Stimulated activated CD4-positive, alpha-beta T cell treated with anti-CD3 and anti-CD28 coated beads, TNF-alpha, amount 100 ng/mL, for 24 hours (primary cell): ENCODE measurements at regions not wholly inside any gene's neighbourhood (a gene's known extent, or its start where the extent isn't known, plus 50 kb on each side); places are given as distances from the start of the nearest gene placed in this dataset.

Experiments used
- DNase-seq, 3 experiments: peaks; one replicate each; pipeline ENCODE4 v3.0.0-alpha.2; 2020; ENCODE audit warnings: low read depth in 3 of 3

DNA sequence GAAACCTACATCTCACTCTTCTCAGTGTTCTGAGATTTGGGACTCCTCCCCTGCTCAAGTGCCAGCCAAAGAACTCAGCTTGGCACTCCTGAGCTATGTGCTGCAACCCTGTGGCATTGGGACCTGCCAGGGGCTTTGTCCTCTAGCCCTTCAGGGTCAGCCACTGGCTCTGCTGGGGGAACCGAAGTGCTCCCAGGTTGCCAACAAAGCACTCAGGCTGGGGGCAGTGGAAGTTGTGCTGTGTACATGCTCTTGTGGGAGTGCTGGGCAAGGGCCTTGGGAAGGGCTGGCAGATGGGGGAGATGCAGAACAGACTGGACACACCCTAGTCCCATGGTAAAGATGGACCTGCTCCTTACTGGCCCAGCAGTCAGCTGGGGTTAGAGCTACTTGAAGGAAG is 498.6 kb downstream of the CAAP1 start:
- DNase-seq = no peak

DNA sequence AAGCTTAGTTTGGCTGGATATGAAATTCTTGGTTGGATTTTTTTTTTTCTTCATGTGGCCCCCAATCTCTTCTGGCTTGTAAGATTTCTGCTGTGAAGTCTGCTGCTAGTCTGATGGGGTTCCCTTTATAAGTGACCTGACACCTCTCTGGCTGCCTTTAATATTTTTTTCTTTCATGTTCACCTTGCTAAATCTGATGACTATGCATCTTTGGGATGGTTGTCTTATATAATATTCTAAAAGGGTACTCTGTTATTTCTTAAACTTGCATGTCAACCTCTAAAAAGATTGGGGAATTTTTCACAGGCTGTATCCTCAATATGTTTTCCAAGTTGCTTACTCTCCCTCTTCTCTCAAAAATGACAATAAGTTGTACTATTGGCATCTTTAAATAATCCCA is 500.0 kb downstream of the CAAP1 start:
- DNase-seq = no peak

DNA sequence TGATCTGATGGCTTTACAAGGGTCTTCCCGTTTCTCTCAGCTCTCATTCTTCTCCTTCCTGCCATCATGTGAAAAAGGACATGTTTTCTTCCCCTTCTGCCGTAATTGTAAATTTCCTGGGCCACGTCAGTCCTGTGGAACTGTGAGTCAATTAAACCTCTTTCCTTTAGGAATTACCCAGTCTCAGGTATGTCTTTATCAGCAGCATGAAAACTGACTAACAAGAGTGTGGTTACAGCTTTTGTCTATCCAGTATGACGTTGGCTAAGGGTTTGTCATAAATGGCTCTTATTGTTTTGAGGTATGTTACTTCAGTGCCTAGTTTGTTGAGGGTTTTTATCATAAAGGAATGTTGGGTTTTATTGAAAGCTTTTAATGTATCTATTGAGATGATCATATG is 501.6 kb downstream of the CAAP1 start:
- no peak for DNase-seq

DNA sequence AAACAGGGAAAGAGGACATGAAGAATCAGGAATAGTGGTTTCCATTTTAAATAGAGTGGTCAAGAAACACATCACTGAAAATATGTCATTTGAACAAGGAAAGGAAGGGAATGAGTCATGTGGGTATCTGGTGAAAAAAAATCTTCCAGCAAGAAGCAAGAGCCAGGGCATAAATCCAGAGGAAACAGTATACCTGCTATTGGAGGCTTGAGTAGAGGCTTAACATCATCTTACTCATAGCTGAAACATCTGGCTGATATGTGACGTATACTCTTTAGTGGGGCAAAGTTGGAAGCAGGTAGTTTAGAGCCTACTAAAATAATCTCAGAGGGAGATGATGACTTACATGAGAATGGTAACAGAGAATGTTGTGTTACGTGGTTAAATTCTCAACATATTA is 517.2 kb downstream of the CAAP1 start:
- DNase-seq = no peak

DNA sequence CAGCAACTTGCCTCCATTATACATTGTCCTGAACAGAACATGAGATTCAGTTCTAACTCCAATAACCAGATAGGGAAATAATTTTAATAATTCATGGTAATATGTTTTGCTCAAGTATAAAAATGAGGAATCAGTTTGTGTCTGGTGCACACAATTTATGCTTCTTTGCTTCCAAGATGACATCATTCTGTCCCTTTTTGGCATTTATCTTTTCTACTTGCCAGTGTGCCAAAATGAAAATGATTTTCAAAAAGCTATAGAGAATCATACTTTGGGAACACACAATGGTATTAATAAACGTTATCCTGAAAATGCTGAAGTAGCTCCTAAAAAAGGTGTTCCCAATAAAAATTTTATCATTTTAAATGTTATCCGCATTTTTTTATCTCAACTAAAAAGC is 519.0 kb downstream of the CAAP1 start:
- no peak for DNase-seq

DNA sequence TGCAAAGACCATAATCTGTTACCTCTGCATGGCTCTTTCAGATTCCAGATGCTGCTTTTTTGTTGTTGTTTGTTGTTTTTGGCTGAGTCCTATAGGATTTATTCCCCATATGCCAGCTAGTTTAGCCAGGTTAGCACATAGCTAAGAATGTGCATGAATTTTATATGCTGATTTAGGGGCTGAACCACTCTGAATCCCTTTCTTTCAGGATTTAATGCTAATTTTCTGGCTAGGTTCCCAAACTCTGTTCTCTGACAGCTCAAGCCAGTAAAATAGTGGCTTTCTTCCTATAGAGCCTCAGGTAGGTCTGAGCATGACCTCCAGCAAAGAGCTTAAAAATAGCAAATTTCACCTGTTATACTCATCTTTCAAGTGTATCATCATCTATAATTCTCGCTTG is 521.4 kb downstream of the CAAP1 start:
- no peak for DNase-seq

DNA sequence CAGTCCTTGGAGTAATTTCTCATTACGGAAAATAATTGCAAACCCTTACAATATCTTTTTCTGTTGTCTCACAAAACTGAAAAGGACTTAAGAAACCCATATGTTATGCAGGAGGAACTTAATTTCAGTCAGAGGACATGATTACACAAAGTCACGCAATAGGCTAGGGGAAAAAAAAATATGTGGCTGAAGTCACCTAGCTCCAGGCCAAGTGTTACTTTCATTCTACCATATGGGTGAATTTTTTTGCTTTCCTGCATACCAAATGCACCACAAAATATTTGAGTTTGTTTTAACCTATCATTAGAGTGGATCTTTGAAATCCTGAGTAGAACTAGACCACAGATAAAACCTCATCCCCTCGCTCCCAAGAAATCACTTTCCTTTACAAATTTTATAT is 523.5 kb downstream of the CAAP1 start:
- no peak for DNase-seq

DNA sequence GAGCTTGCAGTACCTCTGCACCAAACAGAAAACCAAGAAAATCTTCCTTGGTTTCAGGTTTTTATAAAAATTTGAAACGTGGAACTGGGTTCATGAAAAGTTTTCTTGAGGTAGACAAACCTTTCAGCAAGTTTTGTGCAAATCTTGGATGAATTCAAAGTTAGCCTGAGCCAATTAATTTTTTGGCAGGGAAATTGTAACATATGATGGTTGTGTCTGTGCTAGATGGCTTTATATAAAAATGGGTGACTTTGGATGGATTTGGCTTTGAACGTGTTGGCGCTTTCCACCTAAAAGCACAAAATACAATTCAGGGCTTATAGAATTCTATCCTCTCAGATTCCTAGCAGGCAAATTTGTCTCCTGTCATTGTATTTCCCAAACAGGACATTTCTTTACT is 524.4 kb downstream of the CAAP1 start:
- DNase-seq = no peak

DNA sequence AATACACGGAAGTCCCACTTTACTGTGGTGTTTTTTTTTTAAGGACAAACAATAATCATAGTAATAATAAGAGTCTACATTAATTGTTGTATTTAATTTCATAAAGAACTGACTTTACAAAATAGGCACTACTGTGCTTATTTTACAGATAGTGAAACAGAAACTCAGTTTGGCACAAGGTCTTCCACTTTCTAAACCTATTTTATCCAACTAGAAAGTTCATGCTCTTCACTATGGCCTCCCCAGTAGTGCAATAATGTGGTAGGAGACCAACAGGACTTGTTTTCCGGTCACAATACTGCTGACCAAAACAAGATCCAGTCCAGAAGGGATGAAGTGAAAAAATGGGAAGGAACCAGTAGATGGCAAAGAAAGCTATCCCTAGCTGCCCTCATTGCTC is 531.6 kb downstream of the CAAP1 start:
- DNase-seq = no peak

DNA sequence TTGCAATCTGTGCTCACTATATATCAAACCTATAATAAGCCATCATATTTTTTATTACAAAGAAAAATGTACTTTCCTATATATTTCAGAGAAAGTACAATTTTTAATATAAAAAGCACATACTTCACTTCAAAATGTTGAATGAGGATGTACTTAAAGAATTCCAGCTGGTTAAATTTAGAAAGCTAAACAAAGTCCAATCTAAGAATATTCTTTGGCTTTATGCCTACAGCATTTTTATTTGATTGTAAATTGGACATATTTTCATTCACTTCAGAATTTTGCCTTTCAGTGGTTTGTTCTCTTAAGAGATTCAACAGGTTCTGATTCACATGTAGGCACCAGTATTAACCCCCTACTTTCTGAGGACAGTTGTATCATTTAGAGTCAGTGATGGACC is 533.8 kb downstream of the CAAP1 start:
- DNase-seq = no peak

DNA sequence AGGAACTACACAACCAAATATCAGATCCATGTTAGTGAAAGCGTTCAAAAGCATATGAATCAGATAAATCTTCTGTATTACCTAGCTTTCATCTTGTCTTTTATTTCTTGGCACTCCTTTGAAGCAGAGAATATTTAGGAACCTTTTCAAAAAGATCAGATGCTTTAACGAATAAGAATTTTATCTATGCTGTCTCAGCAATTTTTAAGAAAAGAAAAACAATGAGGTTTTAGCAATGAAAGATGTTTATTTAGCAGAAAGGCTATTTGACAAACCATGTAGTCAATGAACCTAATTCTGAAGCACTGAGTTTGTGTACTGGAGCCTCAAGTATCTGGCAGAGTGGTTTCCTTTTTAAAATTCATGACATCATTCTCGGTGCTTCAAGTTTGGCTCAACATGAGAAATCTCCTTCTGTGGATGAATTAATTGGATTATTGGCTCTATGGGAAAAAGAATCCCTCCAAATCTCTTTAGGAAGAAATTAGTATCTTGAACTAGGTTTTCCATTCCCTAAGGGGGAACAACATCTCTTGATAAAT is 534.7 kb downstream of the CAAP1 start:
- DNase-seq = no peak

DNA sequence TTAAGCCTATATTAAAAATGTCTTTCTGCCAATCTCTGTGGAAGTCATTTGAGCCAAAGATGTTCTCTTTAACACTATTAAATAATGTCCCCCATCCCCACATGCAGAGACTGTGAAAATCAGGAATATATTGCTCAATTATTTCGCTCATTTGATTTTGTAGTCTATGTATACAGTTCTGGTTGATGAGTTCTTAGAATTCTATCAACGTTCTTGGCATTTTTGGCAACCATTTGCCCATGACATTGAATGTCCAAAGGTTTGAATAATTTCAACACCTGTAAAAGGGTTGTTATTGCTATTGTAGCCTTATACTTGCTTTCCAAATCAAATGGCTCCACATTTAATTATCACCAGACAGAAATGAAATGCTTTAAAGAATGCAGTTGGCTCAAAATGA is 536.1 kb downstream of the CAAP1 start:
- DNase-seq = no peak

DNA sequence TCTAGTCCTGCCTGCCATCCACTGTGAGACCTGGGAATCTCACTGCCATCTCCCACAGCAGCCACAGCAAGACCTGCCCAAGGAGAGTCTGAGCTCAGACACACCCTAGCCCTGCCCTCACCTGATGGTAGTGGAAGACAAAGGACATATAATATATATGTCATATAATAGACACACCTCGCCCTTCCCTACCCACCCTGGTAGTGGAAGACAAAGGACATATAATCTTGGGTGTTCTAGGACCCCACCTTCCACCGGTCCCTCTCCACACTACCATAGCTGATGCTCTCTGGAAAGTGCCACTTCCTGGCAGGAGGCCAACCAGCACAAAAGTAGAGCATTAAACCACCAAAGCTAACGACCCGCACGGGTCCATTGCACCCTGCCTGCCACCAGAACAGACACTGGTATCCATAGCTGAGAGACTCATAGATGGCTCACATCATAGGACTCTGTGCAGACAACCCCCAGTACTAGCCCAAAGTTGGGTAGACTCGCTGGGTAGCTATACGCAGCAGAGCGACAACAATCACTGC is 545.6 kb downstream of the CAAP1 start:
- no peak for DNase-seq

DNA sequence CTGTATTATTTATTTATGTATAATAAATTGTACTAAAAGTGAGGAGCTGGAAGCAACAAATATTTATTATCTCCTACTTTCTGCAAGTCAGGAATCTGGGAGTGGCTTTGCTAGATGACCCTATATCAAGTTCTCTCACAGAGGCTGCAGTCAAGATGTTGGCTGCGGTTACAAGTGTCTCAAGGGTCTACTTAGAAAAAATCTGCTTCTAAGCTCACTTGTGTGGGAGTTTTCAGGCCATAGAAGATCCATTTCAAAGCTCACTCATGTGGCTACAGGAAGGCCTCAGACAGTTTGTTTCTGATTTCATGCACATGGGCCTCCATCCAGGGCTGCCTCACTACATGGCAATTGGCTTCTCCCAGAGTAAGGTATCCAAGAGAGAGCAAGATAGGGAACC is 551.1 kb downstream of the CAAP1 start:
- no peak for DNase-seq

DNA sequence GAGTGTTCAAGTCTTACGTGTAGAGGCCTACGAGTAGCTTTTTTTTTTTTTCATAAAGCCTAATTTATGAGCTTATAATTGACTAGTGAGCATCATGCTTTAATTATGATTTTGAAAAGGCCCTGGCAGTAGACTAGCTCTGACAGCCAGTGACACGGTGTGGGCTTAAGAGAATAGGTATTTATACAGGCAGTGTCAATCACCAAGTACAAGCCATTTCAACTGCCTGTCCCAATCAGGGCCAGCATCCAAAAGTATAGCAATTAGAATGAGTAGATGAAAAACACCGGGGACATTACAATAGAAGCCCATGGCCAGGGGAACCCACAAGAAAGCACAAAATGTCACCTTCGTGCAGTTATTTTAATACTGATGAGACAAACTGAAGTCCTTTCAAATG is 552.8 kb downstream of the CAAP1 start:
- no peak for DNase-seq

DNA sequence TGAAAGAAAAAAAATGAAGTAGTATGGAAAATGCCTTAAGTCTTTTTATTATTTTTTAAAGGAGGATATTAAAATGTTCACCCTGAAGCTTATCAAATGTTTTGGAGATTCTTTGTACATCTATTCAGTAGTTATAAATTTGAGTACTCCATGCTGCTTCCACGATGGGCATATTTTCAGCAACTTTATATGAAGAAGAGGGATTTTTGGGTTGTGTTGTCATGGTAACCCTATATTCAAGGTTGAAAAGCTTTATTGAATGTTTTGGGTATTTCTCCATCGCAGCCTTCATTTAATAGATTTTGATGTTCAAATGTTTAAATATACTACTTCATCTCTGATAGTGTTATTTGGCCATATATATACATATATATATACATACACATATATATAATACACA is 557.5 kb downstream of the CAAP1 start:
- DNase-seq = no peak

DNA sequence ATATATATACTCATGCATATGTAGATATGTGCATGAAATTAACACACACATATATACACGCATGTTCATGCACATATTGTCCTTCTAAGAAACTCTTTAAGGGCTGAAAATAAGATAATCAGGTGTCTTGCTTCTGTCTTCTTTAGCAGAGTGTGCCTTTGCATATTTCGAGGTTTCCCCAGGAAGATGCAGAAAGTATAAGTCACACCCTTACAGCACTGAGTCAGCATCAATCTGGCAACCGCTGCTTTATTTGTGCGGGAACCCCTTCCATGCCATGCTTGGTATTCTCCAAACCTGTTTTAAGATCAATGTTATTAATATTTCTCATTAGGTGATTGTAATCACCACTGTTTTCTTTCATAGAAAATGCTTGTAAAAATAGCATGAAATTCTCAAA is 557.9 kb downstream of the CAAP1 start:
- no peak for DNase-seq

DNA sequence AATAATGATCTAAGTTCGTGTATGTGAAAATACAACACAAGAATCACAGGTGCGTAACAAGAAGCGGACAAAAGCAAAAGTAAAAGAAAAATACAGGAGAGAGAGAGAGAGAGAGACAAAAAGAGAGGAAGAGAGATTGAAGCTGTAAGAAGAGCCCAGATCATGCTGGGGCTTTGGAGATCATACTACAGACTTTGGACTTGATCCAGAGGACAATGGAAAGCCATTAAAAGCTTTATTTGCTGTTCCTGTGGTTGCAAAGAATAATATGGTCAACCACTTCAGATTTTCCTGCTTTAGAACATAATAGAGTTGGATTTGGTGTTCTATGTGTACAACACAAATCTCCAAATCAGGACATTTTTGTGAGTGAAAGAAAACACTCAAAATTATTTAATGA is 561.4 kb downstream of the CAAP1 start:
- DNase-seq = no peak

DNA sequence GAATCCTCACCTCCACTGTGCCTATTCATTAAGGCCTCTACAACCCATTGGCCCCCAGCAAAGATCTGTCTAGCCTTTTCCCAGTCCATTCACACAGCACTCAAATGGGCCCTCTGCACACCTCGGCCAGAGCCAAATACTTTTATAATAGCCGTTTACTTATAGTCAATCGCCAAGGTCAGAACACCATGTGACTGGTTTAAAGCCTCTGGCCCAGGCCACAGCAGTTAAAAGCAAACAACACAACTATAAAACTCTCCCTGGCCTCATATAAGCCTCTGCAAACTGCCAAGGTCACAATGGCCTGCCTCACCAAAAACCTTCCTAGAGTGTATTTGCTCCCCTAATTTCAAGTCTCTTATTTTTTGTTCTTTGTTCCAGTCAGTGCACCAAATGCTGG is 562.6 kb downstream of the CAAP1 start:
- DNase-seq = no peak

DNA sequence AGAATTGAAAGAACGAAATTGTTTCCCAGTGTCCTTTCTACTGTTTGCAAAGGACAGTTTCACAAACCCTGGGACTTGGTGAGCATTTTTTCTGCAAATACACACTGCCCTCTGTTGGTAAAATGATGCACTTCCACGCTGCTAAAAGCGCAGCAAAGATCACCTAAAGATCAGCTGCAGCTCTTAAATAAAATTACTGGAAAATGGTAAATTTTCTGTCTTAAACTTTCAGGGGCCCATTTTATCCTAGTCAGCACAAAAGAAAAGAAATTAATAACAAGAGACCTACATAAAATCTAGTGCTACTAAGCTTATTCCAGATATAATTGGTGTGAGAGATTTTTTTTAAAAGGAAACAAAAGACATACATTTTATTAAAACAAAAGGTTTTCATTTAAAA is 566.0 kb downstream of the CAAP1 start:
- no peak for DNase-seq

DNA sequence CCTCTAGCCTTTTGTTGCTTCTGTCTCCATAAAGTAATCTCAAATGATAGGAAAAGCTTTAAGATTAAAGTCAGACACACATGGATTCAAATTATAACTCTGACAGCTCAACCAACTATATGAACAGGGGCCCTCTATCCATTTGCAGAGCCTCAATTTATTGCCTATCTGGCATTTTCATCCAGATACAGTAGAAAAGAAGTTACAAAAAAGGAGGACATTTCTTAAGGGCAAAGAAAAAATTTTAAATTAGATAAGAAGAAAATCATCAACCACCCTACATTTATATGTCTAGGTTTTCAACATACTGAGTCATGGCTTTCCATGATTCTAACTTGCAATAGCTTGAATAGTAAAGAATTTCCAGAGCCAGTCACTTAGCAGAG is 567.2 kb downstream of the CAAP1 start:
- no peak for DNase-seq

DNA sequence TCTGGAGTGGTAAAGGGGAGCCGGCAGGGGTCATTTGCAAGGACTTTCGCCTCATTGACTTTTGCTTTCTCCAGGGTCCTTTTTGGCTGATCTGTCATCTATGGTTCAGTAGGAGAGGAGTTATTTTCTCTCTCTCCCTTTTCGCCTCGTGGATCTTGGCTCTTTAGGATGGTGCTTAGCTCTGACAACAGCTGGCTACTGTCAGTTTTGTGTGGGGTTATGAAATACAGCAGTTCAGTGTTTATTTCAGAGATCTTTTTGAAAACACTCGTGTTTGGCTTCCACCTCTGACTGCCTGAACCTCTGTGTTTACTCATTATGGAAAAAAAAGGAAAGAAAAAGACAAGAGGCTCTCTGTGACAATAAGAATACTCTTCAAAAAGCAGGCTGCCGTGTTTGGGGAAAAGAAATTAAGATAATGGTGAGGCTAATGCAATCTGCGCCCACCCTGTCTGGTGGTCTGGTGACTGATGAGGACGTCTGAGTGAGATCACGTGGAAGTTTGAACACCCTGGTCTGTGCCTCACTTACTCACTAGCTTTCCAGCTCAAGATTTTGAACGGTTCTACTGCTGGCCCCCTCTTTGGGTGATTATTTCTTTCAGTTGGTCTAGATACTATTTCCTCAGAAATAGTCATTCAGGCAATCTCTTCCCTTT is 567.7 kb downstream of the CAAP1 start:
- DNase-seq = no peak

DNA sequence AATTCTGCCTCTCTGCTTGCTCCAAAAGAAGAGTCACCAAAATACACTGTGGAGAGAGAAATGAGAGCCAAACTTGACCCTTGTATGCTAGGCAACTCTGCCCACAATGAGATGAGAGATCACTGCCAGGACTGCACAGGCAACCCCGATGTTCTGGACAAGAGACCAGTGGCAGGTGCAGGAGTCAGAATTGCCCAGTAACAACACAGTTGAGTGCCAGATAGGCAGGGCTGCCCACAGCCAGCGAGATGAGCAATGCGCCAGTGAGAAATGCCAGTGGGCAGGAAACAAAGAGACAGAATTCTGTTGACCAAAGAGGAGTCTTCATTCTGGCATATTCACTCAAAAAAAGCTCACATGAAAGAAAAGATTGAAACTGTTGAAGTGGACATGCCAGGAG is 570.7 kb downstream of the CAAP1 start:
- DNase-seq = no peak

DNA sequence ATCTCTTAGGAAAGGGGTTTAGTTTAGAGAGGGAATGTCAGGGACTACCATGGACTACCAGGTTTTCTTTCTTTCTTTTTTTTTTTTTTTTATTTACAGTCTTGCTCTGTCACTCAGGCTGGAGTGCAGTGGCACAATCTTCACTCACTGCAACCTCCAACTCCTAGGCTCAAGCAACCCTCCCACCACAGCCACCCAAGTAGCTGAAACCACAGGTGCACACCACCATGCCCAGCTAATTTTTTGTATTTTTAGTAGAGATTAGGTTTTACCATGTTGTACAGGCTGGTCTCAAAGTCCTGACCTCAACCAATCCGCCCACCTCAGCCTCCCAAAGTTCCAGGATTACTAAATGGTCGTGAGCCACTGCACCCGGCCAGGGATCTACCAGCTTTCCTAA is 572.7 kb downstream of the CAAP1 start:
- DNase-seq = no peak
